Right kidney (tissue), 1 donor: ENCODE measurements at regions not wholly inside any gene's neighbourhood (a gene's known extent, or its start where the extent isn't known, plus 50 kb on each side); places are given as distances from the start of the nearest gene placed in this dataset.

Experiments
- DNase-seq: peaks from one replicate; pipeline ENCODE4 v3.0.0-alpha.2; 2016

DNA sequence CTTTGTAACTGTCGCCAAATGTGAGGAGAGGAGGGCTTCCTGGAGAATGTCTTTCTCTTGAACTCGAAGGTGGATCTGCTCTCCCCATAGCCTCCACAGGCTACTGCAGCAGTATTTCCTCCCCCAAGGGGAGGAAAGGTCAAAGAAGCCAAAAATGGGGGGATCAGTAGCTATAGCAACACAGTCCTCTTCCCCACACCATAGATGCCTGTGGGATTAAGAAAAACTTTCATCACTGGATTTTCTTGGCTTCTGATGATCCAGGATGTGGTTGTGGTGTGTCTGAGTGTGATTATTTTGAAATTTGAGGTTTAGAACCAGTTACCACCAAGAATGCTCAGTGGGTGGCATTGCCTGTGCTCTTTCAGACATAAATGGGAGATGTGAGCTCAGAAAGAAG, 140.1 kb upstream of the SPACA1 start:
- DNase-seq: no peak

DNA sequence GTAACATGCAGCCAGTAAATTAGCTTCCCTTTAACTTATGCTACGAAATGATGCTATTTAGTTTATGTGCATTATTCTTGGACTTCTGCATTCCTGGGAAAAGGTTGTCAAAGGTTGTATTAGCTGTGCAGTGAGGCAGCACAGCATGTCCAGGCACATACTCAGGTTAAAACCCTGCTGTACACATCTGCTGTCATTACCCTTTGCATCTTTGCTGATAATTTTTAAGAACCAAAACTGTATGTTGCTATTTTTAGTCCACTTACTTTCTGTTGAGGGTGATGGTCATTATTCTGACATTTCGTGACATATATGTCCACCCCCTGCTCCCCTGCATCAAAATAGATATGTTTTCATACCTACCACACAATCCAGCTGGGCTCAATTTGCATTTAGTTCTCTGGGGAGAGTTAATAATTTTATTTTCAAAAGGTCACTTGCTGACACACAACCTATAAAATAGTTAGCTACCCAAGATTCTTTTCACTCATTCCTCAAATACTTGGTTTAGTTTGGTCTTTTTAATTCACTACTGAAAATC, 142.5 kb upstream of the SPACA1 start:
- no peak for DNase-seq

DNA sequence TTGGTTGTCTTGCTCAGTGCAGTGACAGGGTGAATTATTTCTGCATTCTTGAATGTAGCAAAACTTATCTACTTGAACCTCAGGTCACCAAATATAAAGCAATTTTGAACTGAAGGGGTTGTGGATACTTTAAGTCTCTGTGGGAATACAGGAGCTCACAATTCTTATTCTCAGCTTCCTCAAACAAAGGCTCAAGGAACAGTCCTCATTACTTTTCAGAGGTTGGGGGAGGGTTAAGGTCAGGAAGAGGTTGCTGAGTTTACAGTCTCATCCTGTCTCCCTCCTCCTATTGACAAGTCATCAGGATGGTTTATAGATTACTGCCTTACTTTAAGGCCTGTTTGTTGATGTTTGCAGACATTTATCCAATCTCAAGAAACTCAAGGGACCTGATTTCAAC, 143.6 kb upstream of the SPACA1 start:
- no peak for DNase-seq

DNA sequence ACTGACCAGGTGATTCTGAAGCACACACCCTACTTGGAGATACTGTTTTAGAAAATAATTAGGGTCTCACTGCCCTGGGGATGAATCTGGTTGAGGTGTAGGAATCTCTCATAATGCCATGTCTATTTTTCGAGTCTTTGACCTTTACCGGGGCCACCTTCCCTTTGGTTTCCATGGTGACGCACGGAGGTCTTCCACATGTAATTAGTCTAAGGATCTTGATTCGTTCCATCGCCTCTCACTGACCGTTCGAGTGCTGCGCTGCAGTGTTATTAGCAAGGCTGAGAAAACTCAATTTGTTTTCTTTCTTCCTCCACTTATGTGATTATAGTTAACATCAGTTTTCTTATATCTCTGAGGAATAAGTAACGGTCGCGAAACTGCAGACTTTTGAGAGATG, 144.3 kb upstream of the SPACA1 start:
- DNase-seq: no peak

DNA sequence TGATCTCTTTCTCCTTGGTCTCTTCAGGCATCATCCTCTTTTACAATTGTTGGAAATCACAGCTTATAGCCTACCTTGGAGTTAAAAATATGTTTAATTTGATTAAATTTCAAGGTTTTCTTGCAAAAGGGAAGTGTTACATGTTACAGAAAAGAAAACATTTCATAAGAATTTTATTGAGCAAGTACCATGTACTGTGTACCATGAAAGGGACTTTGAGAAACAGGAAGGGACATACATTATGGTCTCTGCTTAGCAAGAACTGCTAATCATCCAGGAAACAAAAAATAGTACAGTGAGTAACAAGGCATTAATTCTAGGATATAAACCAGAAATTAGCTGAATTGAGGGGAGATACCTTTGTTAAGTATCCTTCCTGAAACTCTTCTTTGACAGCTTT, 145.3 kb upstream of the SPACA1 start:
- no peak for DNase-seq

DNA sequence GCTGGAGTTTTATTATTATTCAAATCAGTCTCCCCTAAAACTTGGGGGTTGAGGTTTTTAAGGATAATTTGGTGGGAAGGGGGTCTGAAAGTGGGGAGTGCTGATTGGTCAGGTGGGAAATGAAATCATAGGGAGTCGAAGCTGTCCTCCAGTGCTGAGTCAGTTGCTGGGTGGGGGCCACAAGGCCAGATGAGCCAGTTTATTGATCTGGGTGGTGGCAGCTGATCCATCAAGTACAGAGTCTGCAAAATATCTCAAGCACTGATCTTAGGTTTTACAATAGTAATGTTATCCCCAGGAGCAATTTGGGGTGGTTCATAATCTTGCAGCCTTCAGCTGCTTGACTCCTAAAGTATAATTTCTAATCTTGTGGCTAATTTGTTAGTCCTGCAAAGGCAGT, 146.0 kb upstream of the SPACA1 start:
- no peak for DNase-seq

DNA sequence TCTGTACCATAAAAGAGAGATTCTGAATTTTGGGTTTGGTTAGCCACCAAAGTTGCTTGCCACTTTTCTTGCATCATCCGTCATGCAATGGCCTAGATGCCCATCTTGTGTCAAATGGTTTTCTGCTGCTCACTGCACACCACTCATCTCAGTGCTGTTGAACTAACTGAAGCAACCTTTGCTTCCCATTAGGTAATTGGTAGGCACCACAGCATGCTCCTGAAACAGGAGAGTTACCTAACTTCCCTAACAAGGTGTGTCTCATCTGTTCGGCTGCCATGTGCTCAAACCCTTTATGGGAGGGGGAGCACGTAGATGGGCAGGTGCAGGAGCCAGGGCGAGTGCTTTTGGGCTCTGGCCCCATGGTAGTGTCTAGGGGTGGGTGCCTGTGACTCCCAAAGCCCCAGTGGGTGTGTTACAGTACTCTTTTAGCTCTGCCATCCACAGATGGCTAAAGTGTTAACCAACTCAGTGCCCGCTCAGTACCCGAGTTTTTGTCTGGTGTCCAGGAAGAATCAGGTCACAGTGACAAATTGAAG, 147.4 kb upstream of the SPACA1 start:
- no peak for DNase-seq

DNA sequence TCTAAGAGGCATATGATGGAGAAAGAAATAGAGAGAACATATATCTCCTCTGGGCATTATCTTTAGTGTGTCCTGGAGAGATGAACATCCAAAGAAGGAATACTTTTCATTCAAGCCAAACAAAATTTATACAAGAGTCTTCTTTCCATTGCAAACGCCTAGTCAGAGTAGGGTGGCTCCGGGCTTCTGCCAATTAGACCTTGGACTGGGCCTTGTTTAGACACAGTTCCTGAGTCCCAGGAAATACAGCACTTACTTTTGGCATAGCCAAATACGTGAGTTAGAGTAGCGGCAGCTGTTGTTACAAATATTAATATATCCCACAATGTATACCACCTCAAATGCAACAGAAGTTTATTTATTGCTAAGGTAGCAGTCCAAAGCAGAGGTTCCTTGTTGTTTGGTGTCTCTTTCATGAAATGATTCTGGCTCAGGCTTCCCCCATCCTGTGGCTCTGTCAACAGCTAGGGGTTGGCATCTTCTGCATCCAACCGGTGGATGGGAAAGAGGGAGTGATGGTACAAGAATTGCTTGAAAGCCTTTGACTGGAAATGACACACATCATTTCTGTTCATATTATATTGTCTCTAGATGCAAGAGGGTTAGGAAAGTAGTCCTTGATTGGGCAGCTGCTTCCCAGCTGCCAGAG, 148.0 kb upstream of the SPACA1 start:
- no peak for DNase-seq

DNA sequence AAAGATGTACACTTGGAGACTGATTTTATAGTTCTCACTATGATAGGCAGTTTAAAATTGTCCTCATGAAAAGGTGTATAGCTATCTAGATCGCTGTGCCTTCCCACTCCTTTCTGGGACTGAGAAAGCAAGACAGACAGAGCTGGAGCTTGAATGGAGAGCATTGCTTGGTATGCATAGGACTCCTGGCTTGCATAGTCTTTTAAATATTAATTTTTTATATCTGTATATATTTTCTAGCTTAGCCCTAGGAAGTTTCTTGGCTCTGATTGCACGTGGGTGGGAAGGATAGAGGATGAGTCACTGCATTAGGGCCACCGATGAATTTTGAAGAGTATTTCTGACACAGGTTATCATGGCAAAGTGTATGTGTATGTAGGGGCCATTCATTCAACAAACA, 150.0 kb upstream of the SPACA1 start:
- DNase-seq: no peak

DNA sequence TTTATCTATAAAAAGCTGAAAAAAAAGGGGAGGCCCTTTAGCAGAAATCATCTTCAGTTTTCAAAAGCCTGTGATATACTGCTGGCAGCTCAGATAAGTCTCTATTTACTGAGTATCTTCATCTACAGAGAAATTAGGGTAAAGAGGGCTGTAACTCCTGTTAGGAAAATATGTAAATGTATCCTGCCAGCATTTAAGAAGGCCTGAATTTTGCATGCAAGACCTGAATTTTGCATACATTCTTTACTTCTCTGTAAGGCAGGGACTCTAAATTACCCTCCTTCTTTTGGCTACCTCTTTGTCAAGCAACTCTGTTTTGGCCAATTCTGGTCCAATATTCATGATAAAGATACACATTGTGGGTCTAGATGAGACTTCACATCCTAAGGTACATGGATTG, 150.6 kb upstream of the SPACA1 start:
- no peak for DNase-seq

DNA sequence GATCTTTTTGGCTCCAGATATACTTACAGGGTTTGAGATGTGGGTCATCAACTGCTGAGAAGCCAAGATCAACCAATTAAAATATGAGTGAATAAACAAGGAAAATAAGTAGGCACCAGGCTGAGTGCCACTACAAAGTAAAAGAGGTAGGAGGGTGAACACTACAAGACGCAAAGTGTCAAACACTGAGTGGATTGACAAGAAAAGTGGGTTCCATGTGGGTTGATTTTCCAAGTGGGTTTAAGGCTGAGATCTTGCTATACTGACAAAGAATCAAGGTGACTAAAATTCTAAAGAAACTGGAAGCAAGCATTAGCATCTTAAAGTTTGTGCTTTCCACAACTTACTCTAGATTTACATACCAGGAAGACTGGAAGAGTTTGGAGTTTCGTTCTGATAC, 160.4 kb upstream of the SPACA1 start:
- no peak for DNase-seq

DNA sequence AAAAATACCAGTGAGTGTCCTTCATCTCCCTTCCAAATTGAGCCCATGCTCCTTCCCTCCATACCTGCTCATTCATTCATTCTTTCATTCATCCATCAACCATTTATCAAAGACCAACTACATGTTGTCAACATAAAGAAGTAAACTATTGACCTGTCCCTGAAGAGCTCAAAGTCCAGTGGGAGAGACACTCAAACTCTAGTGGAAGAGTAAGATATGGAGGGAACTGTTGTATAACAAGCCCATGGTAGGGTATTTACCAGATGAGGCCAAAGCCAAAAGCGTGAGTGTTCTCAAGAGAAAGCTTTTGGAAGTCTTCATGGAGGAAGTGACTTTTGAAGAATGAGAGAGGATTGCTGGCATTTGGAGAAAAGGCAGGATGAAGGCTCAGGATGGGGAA, 163.4 kb upstream of the SPACA1 start:
- no peak for DNase-seq

DNA sequence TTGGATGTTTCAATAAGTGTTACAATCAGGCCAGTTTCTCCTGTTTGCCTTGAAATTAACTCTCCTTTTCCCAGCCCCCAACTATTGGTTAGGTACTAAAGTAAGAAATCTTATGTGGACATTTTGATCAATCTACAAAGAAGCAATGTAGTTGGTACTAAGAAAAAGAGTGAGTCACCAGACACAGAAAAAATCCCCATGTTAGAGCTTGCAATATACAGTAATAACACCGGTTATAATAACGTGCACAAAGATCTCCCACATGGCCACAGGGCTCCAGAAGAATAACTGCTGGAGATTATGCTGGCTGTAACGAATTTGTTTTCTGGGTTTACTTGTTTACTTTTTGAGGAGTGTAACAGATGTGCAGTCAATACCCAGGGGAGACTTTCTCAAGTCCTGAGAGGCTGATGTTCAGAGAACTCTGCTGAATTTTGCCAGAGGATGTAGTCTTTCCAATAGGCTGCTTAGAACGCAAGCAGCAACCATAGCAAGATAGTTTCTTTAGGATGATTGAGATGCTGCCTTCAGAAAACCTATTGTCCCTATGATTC, 166.2 kb upstream of the SPACA1 start:
- no peak for DNase-seq

DNA sequence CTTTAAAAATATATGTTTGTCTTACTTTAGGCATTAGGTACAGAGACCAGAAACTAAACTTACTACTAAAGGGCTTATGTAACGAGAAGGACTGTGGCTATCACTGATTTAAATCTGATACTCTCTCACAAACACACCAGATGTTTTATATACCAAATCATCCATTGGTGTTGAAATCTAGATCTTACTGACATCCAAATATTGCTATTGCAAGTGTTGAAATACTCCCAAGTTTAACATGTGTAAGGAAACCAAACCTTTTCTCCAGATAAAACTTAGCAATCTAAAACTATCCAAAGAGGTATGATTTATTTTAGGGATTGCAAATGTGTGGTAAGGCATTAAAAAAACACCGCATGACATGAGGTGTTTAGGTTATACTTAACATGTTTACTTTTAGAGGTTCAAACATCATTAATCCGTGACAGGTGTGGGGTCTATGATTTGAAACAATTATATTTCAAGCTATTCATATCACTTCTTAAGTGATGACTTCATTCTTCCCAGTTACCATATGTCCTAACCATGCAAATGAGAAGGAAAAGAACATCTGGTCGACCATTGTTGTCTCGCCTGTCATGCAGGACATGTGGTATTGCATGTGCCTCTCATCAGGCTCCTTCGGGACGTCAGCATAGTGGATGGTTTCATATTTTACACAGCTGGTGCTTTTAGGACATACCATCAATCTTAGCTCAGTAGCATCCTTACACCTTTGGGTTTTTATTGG, 168.3 kb upstream of the SPACA1 start:
- no peak for DNase-seq

DNA sequence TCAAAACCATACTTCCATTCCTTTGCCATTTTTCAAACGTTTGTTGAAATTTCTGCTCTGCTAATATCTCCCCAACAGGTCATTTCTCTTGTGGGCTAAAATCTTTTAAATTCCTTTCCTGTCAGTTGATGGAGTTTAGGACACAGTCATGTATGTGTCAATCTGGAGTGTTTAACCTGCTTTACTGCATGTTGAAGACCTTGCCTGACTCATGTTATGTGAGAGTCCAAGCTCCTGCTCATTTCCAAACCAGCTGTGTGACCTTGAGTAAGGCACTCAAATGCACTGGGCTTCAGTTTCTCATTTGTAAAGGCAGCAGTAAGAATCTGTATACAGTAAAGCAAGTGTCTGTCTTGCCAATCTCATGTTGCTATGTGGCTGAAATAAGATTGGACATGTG, 171.9 kb upstream of the SPACA1 start:
- DNase-seq: no peak

DNA sequence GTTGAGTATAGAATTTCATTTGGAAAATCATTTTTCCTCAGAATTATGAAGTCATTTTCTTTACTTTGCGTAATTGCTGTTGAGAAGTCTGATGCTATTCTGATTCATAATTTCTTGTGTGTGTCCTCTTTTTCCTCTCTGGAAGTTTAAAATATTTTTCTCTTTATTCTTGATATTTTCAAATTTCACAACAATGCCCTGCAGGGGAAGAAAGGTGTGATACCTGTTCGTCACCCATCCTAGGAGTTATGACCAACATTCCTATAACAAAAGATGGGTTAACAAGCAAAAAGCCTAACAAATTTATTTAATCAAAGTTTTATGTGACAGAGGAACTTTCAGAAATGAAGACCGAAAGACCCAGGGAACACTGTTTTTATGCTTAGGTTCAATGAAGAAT, 171.5 kb upstream of the AKIRIN2 start:
- no peak for DNase-seq

DNA sequence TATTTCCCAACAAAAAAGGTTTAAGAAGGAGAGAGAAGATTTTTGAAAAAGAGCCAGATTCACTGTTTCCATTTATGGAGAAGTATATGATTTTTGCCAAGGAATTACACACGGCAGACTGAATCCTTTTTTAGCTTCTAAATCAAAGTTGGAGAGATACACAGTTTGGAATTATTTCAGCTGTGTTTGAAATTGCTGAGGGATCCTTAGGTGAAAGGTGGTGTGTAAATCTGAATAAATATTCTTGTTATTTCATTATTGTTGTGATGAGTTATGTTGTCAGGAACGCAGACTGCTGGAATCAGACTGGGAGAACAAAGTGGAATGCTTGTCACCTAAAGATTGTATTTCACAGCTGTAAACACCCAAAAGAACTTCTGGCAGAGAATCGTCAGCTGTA, 168.5 kb upstream of the AKIRIN2 start:
- no peak for DNase-seq

DNA sequence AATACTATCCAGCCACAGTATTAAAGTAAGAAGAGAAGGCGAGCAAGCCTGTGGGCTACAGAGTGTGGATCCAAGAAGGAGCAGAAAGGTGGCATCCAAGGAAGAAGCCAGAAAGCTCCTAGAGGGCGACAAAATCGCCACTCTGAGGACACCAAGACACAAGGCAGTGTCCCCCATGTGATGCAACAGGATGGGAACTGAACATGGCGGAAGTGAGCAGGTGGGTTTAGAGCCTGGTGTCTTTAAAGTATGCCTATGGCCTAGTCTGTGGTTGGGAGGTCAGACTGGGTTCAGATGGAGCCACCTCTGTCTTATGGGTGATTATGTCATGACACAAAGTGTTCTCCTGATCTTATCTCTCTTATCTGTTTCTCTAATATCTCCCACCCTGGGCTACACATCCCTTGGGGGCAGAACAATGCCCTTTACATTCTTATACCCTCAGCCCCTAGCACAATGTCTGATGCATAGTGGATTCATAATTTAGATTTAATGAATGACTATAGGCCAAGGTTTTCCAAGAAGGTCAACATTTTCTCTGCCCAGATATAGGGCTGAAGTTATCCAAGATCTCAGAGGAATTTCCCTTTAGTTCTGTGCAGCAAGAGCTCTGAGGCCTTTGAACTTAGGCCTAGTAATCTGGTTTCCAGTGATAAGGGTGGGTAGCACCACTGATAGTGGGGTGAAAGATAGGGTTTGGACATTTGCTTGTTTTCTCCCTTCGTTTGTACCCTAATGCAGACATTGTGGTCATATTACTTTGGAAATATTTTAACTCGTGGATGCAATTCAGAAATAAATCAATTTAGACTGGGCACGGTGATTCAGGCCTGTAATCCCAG, 167.3 kb upstream of the AKIRIN2 start:
- no peak for DNase-seq

DNA sequence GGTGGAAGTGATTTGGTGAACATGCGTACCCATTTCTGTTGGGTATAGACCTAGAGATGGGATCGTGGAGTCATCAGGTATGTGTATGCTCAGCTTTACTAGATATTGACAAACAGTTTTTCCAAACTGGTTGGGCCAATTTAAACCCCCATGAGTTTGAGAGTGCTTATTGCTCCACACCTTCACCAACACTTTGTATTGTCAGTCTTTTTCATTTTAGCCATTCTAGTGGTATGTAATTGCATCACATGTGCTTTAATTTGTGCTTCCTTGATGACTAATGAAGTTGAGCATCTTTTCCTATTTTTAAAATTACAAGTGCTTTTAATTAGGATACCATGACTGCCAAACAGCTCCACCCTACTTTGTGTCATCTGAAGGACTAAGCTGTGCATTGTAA, 158.9 kb upstream of the AKIRIN2 start:
- no peak for DNase-seq

DNA sequence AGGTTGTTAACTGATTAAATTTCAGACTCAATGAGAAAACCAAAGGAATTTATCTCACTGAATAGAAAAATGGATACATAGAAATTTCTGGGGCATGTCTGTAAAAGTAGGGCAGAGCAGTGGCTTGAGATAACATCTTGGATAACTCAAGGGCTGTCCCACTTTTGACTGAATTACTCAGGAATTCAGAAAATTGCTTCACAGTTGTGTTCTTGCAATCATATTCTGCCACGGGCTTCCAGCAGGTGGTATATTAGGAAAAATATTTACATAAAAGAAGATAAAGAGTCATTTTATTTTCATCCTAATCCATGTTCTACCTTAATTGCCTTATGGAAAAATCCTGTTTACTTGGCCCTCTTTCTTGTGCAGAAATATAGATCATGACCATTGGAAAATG, 156.4 kb upstream of the AKIRIN2 start:
- DNase-seq: no peak

DNA sequence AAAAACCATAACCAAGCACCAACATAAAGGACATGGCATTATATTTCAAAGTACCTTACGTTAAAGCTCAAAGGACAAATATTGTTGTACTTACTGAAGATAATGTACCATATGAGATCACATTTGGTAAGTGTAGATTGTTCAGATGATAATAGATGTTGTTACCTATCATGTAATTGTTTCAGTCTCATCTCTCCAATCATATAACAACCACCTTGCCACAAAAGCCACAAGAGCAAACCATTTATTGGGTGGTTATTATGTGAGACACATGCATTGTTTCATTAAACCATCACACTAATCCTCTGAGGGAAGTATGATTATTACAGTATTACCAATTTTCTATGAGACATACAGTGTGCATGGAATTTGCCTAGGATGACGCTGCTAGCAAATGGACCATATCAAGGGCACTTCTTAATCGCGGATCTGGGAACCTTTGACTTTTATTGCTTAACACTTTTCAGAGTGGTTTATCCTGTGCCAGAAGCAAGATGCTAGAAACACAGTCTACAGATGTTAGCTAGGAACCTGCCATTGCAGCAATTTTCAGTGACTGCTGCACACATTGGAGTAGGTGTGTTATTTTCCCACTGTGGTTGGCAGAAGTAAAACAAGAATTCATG, 149.8 kb upstream of the AKIRIN2 start:
- DNase-seq: no peak

DNA sequence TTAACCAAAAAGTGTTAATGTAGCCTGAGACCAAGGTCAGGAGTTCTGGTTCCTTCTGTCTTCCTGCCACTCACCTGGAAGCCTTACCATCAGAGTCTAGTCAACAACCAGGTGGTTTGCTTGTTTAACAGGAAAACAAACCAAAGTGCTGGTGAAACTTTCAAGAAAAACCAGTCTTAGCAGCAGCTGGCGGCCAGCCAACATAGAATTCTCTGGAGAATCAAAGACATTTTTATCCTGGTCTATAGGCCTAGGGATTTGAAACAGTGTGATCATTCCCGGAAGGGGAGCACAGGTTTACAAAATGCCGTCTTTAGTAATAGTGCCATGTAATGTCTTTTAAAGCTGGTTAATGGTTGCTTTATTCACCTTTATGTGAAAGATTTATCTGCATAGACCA, 146.6 kb upstream of the AKIRIN2 start:
- no peak for DNase-seq
